Caki2 (cell line): ENCODE measurements at regions not wholly inside any gene's neighbourhood (a gene's known extent, or its start where the extent isn't known, plus 50 kb on each side); places are given as distances from the start of the nearest gene placed in this dataset.

Source experiments
- DNase-seq: peaks from one replicate; pipeline ENCODE4 v3.0.0-alpha.2; 2015; ENCODE audit warnings: low read depth
- in situ Hi-C: cut with HindIII; loops from 2 replicates; pipeline ENCODE4 v1.10.0; 2016; ENCODE audit warnings: low sequenced_read_pairs, low pct_unique_long_range_greater_than_20kb, mixed read lengths

DNA sequence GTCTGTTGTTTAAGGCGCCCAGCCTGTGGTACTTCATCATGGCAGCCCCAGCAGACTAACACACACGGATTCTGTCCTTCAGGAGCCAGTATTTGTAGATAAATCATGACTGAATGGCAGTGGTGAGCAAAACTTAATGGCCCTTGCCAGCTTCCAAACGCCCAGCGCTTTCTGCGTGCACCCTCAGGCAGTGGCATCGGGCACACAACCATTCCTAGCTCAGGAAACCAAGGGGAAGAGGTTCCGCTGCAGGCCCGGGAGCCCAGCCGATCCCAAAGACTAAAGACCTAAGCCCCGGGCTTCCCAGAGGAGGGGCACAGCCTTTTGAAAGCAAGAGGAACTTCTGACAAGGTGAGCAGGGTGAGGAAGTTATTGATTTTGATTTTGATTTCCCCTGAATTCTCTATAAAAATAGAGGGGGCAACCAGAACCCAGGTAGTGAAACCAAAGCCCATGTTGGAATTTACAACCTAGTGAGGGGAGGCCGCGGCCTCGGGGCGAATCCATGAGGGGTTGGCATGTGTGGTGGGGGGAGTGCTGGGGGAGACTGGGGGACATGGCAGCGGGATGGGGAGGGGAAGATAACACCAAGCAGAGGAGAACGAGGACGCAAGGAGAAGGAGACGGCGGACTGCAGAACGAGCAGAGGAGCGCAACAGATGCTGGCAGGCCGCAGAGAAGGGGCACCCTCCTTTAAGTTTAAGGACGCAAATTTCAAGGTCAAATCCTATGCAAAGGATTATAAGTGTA lies 79.9 kb upstream of the SEPTIN5 start:
- in situ Hi-C loops, result no loop called here
- DNase-seq, result no peak

GRCh38 chr22:19635644-19636043 lies 78.7 kb upstream of the SEPTIN5 start:
- in situ Hi-C loops, result no loop called here
- no peak for DNase-seq

DNA sequence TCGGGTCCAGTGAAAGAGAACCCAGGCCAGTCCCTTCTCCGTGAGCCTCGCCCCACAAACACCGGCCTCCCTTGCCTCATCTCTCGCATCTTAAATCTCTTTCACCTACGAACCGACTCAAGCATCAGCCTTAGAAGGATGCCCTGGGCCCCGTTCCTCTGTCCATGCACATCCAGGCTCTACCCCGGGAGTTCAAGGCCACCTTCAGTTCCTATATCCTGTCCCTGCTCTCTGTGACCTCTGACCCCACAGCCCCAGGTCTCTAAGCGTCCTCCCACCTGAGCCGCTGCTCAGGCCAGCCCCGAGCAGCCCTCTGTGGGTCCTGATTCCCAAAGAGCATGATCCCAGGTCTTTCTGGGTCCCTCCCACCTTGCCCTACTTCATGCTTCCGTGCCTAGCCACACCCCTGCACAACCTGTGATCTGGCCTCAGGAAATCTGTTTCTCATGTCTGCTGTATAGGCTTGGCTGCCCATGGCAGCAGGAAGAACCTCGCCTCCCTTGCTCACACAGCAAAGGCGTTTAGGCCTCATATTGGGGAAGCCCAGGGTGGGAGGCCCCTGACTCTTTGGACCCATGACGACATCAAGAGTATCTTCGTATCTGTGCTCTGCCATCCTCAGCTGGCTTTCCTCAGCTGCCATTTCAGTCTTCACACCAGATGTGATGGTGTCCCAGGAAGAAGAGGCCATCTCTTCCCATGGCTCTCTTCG lies 77.5 kb upstream of the SEPTIN5 start:
- in situ Hi-C loops, result no loop called here

GRCh38 chr22:19637408-19638281 lies 76.7 kb upstream of the SEPTIN5 start:
- in situ Hi-C loops, result no loop called here
- DNase-seq, result no peak

More for the DNA sequence above, 77.5 kb upstream of the SEPTIN5 start:
- no peak for DNase-seq

DNA sequence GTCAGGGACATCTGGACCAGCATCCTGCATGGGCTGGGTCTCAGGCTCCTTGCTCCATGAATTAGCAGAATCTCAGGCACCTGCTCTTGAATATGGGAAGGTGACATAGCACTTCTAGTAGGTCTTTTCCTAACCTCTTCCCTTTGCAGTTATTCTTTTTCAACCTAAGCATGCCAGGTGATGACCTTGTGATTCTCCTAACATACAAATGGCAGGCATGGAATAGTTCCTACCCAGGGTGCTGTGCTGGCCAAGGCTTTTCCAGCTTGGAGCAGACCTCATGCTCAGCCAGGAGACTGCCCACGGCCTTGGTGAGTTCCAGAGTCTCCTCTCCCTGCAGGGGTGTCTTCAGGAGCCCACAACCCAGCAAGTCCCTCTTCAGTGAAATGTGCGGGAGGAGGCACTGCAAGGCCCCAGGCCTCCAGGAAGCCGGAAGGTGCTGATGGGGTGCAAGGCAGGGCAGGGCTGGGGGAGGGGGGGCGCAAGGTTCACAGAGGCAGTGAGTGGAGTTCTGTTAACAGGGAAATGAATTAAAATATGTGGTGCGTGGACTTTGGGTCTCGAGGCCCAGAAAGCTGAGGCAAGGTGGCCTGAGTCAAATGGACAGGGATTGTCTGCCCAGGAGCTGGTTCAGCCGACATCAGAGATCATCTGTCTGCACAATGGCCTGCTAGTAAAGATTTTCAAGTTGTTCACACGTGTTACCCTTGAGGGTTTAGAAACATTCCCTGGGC lies 75.9 kb upstream of the SEPTIN5 start:
- in situ Hi-C loops, result no loop called here
- no peak for DNase-seq

DNA sequence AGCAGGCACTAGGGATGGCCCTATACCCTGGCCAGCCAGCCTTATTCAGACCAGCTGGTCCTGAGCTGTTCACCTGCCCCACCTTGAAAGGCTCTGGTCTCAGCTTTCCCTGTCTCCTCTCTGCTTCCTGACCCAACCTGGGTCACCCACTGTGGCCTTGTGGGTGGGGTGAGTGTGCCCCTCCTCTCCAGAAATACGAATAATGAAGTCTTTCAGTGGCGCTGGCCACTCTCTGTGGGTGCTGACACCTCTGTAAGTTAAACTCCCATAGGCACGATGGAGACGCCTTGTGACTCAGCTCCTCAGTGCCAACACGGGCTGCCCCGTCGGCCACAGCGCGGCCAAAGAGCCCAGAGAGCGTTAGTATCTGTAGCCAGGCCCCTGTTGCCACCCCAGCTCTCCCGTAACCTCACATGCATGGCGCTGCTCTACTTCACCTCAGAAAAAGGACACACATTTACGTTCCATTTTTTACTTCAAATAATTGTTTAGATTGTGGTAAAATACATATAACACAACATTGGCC lies 74.6 kb upstream of the SEPTIN5 start:
- in situ Hi-C loops, result no loop called here
- DNase-seq, result no peak

DNA sequence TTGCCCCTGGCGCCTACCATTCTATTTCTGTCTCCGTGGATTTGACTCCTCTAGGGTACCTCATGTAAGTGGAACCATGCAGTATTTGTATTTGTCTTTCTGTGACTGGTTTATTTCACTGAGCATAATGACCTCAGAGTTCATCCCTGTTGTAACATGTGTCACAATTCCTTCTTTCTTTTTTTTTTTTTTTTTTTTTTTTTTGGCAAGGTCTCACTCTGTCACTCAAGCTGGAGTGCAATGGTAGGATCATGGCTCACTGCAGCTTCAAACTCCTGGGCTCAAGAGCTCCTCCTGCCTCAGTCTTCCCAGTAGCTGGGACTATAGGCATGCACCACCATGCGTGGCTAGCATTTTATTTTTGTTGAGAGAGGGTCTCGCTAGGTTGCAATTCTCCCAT lies 74.0 kb upstream of the SEPTIN5 start:
- in situ Hi-C loops, result no loop called here

GRCh38 chr22:19641254-19641982 lies 72.9 kb upstream of the SEPTIN5 start:
- in situ Hi-C loops, result no loop called here
- DNase-seq, result no peak

More for the DNA sequence above, 74.0 kb upstream of the SEPTIN5 start:
- DNase-seq, result no peak

GRCh38 chr22:19641983-19642451 lies 72.3 kb upstream of the SEPTIN5 start:
- in situ Hi-C loops, result no loop called here
- no peak for DNase-seq

- in situ Hi-C loops, result no loop called here
- DNase-seq, result no peak
Measured at GRCh38 chr22:19643448-19644313, 70.6 kb upstream of the SEPTIN5 start.

GRCh38 chr22:19644314-19645223 lies 69.7 kb upstream of the SEPTIN5 start:
- DNase-seq, result no peak
- in situ Hi-C loops, result no loop called here

DNA sequence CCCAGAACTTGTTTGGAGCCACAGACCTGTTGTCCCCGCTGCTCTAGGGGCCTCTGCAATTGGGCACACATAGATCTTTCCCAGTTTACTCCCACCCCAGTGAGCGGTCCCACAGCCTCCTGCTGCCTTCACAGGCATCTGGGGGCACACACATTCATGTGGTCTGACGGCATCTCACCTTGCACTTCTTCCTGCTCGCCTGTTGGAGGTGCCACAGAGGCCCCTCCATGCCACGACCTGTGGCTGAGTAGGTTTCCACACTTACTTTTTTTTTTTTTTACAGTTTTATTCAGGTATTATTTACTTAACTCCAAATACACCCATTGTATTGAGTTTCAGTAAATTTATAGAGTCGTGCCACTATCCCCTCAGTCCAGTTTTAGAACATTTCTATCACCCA lies 68.9 kb upstream of the SEPTIN5 start:
- in situ Hi-C loops, result no loop called here
- no peak for DNase-seq

DNA sequence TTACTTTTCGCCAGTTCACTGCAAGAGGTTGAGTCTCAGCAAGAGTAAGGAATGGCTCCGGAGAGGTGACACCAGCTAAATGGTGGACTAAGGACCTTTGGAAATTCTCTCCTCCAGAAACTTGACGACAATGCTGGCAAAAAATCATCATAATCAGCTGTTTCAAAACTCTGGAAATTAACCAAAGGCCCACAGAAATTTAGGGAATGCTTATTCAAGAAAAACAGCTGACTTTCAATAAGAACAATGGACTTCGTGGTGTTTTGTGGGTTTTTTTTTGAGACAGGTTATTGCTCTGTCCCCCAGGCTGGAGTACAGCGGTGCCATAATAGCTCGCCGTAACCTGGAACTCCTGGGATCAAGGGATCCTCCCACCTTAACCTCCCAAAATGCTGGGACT lies 68.4 kb upstream of the SEPTIN5 start:
- in situ Hi-C loops, result no loop called here
- no peak for DNase-seq

- DNase-seq, result no peak
- in situ Hi-C loops, result no loop called here
Measured at GRCh38 chr22:19646383-19646782, 67.9 kb upstream of the SEPTIN5 start.

DNA sequence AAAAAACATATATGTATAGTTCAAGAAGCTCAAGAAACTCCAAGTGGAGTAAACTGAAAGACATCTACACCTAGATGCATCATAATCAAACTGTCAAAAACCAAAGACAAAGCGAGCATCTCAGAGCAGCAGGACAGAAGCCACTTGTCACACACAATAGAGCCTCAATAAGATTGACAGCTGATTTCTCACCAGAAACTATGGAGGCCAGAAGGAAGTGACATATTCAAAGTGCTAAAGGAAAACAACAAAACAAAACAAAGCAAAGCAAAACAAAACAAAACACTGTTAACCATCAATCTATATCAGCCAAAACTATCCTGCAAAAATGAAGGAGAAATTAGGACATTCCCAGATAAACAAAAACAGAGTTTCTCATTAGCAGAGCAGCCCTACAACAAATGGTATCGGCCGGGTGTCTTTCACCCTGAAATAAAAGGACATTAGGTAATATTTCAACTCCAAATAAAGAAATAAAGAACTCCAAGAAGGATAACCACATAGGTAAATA lies 65.8 kb upstream of the SEPTIN5 start:
- in situ Hi-C loops, result no loop called here

More for the DNA sequence above, 65.8 kb upstream of the SEPTIN5 start:
- DNase-seq, result peak; percentile 27
